SKM-1 treated with dmso at 0.1 percent for 144 hours (cell line): ENCODE measurements at regions not wholly inside any gene's neighbourhood (a gene's known extent, or its start where the extent isn't known, plus 50 kb on each side); places are given as distances from the start of the nearest gene placed in this dataset.

ENCODE experiments used
- DNase-seq: peaks from one replicate; lab custom pipeline; 2025; ENCODE audit not compliant: unreplicated experiment; lab: John Stamatoyannopoulos, UW

- DNase-seq: no peak
Measured at GRCh38 chr2:19785867-19786266, 115.9 kb downstream of the TTC32 start.

DNA sequence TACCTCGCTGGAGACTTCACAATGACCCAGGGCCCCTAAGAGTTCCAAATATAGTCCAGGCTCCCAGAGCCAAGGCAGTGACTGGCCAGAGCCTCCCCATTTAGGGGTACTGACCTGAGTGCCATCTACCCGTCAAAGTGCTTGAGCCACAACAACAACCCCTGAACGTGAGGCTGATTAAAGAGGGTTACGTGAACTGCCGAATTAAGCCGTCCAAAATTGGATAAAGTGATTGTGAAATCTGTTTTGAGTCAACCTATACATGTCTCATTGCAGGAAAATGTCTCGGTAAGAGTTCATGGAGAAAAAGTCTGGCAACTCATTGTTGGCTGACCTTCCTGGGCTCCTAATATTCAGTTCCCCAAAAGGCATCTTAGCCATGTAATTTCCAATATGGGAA, 116.3 kb downstream of the TTC32 start:
- DNase-seq: no peak

DNA sequence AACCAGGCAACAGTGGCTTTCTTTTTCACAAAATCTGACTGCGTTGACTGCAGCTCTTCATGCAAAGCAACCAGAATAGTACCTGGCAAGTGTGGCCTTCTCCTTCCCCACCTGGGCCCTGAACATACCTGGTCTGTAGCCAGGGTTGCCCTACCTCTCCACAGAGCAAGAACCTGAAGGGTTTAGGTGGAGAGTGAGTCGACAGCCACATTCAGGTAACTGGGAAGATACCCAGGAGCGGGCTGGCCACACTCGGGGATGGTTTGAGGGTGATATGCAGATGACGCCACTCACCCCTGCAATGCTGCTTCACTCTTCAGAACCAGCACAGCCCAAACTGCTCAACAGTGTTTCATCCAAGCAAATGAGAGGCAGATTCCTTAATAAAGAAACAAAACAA, 117.3 kb downstream of the TTC32 start:
- DNase-seq: no peak

- no peak for DNase-seq
Measured at GRCh38 chr2:19783935-19784334, 117.8 kb downstream of the TTC32 start.

GRCh38 chr2:19776941-19777514, 124.8 kb downstream of the TTC32 start:
- no peak for DNase-seq

GRCh38 chr2:19775838-19776237, 125.9 kb downstream of the TTC32 start:
- DNase-seq: no peak

GRCh38 chr2:19775315-19775714, 126.5 kb downstream of the TTC32 start:
- no peak for DNase-seq

GRCh38 chr2:19774805-19775176, 127.0 kb downstream of the TTC32 start:
- DNase-seq: no peak

GRCh38 chr2:19772981-19773380, 128.8 kb downstream of the TTC32 start:
- no peak for DNase-seq

DNA sequence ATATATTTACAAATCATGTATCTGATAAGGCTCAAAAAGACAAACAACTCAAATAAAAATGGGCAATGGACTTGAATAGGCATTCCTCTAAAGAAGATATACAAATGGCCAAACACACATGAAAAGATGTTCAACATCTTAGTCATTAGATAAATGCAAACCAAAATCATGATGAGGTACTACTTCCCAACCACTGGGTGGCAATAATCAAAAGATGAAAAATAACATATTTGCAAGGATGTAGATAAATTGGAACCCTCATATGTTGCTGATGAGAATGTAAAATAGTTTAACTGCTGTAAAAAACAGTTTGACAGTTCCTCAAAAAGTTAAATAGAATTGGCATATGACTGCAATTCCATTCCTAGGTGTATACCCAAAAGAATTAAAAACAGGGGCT, 132.3 kb downstream of the TTC32 start:
- DNase-seq: no peak

DNA sequence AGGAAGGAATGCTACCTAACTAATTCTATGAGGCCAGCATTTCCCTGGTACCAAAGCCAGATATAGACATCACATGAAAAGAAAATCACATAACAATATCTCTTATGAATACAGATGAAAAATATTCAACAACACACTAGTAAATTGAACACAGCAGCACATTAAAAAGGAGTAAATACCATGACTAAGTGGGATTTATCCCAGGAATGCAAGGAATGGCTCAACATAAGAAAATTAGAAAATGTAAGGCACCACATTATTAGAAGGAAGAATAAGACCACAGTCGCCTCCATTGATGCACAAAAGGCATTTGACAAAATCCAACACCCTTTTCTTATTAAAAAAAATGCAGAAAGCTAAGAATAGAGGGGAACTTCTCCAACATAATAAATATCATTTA, 133.9 kb downstream of the TTC32 start:
- DNase-seq: no peak

- no peak for DNase-seq
Measured at GRCh38 chr2:19764998-19765397, 136.8 kb downstream of the TTC32 start.

- no peak for DNase-seq
Measured at GRCh38 chr2:19763731-19764130, 138.1 kb downstream of the TTC32 start.

DNA sequence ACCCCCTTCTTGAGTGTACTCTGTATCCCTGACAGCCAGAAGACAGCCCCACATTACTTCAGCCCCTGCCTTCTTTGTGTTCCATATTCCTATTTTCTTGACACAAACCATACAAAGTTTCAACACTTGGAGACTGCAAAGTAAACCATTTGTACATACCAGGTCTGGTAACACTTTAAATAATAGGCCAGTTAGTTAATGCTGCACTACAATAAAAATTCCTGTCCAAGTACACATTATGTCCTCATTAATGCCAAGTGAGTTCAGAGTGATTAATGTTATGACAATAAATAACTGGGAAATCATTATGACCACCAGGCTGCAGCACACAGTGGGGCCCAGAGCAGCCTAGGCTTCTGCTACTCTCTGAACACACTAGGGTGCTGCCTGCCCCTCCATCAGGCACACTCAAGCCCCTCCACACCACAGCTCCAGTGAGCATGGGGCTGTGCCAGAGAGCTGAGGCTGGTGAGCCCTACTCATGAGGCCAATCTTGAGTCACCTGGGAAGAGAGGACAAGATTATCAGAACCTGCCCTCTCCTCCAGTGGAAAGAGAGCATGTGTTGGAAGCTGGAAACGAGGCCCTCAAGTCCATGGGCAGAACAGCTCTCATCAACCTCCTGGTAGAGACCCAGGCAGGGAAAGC, 138.7 kb downstream of the TTC32 start:
- DNase-seq: no peak

DNA sequence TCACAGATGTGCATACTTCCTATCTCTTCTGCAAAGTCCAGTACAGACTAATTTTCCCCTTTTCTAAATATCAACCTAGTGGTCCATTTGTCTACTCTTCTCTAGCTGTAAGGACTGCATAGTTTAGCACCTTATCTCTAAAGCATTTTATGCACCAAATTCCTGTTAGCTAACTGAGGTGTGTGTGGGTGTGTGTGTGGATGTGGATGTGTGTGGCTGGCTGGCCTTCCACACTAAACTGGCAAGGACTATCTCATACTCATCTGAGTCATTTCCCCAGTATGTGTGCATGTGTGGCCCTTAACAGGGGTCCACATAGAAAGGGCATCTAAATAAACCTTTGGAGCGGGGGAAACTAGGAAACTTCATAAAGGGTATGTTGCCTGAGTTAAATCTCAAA, 139.6 kb downstream of the TTC32 start:
- no peak for DNase-seq

DNA sequence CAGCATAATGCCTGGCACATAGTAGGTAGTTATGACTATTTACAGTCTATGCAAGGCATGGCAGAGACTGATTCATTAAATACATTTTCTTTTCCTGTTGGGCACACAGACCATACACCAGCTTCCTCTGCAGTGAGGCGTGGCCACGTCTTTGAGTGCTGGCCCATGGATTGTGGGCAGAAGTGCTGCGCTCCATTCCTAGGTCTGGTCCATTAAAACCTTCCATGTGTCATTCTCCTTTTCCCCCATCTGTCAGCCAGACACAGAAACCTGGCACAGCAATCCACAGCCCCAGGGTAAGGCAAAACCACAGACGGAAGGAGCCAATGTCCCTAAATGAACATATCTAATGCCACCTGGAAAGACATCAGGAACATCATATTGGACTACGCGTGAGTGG, 141.9 kb downstream of the TTC32 start:
- DNase-seq: no peak

GRCh38 chr2:19758658-19759057, 143.1 kb downstream of the TTC32 start:
- DNase-seq: no peak

- no peak for DNase-seq
Measured at GRCh38 chr2:19757586-19757985, 144.2 kb downstream of the TTC32 start.

DNA sequence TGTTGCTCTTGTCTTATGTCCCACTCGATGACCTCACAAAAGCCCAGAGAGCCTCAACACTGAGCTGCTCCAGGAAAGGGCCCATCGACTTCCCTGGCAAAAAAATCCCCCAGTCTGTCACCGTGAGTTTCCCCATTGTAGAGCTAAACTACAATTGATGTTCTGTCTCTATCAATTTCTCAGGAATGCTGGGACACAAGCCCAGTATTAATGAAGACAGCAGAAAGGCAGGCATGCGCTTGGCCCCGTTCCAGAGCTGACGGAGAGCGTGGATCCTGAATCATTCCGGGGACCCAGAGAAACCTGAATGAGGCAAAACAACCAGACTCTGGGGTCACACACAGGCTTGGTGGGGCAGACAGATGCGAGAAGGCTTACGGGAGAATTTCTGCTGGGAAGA, 146.9 kb downstream of the TTC32 start:
- DNase-seq: no peak

DNA sequence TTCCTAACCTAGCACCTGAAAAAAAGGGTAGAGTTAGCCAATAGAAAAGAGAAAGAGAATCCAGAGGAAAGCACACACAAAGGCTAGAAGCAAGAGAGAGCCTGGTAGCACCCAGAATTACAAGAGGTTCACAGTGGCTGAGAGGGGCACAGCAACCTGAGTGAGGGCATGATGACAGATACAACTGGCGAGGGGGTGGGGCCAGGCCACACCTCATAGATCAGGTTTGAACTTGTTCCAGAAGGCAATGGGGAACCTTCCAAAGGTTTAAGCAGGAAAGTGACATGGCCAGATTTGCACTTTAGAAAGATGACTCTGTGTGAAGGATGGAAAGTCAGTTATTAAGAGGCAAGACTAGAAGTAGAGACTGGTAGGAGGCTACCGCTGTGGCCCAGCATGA, 148.0 kb downstream of the TTC32 start:
- DNase-seq: no peak

- DNase-seq: no peak
Measured at GRCh38 chr2:19753314-19753713, 148.5 kb downstream of the TTC32 start.

DNA sequence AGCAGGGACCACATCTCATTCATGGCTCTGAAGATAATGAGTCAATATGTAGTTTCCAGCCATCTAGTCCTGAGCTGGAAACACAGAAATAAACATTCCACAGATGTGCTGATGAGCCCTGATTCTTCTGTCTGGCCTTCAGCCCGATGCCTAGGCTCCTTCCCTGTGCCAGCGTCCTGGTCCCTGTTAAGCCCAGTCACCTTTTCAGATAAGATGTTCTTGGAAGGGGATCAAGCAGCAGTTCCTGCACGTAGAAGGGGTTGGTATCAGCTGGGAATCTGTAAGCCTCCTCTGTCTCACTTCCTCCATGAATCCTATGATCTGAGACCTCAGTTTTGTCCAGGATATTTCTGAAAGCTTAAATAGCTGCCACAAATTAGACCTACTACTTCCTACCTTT, 149.3 kb downstream of the TTC32 start:
- DNase-seq: no peak

DNA sequence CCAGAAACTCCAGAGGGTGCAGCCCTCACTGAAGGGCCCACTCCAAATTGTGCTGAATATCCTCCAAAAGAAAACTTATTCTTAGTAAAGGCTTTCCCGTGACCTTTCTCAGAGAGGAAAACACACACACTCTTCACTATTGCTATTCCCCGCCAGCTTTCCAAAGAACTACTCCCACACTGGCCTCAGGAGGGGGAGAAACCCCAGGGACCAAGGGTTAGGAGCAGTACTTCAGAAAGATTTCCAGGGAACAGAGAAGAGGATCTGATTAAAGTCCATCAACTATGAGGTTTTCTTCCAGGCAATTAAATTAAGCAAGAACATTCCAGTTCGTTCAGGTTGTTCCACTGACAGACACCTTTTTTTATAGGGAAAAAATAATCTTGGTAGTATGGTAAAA, 150.2 kb downstream of the TTC32 start:
- DNase-seq: no peak
